SK-N-MC (cell line): ENCODE measurements at regions not wholly inside any gene's neighbourhood (a gene's known extent, or its start where the extent isn't known, plus 50 kb on each side); places are given as distances from the start of the nearest gene placed in this dataset.

Source experiments
- EZH2 ChIP-seq: fragments of 200-600 bp; sonication (generic); IDR thresholded peaks from one replicate; pipeline ENCODE4 v1.6.1; 2017; ENCODE audit warnings: antibody characterized with exemption
- FOXP2 ChIP-seq: optimal IDR thresholded peaks from 2 replicates; pipeline ENCODE3; 2011; ENCODE audit warnings: mild to moderate bottlenecking, moderate library complexity; ENCODE audit not compliant: insufficient read depth; ENCODE audit errors: extremely low read length, control extremely low read depth
- POLR2AphosphoS5 ChIP-seq: IDR thresholded peaks from 2 replicates; pipeline ENCODE4 v1.6.1; 2012; ENCODE audit warnings: mild to moderate bottlenecking, low read depth, low read length, borderline replicate concordance

DNA sequence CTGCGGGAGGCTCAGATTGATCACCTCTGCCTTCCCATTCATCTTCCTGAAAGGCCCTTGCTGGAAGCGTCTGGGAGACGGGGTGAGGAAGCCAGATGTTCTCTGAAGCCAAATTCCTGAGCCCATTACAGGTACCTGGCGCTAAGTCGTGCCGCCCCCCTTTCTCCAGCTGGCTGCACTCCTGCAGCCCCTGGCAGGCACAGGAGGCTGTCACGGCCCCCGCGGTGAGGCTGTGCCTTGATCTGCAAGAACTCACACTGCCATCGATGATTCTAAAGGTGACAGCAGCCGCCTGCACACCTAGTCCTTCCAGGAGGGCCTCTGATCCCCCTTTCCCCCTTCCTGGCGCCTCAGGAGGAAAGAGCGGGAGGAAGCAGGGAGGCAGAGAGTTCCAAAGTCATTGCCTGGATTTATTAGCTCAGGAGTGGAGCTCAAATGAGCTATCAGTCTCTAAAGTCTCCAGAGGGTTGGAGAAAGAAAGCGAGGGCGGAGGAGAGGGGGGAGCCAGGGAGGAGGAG, 106.9 kb downstream of the RFLNA start:
- no peak for TF ChIP-seq POLR2AphosphoS5
- TF ChIP-seq EZH2 = no peak
- no peak for TF ChIP-seq FOXP2
